Calu3 (cell line): ENCODE measurements at regions not wholly inside any gene's neighbourhood (a gene's known extent, or its start where the extent isn't known, plus 50 kb on each side); places are given as distances from the start of the nearest gene placed in this dataset.

ENCODE experiments used
- BruUV-seq: library from RNA; stranded (reverse); fragments of 400-500 nt; replicated peaks from 2 replicates; lab custom pipeline; 2021; lab: Mats Ljungman, UMichigan
- CTCF ChIA-PET: fragments of 300-600 bp; sonication (Branson Sonifier 250); formaldehyde crosslinking; loops from one replicate; lab custom pipeline; 2022; ENCODE audit warnings: antibody characterized with exemption; lab: Charles Lee
- DNase-seq: peaks from one replicate; pipeline ENCODE4 v3.0.0; 2022
- H3K27ac Mint-ChIP-seq: one replicate; pipeline ENCODE4 v1.8.0; 2022; ENCODE audit warnings: mixed read lengths; ENCODE audit not compliant: unreplicated experiment
- H3K27me3 Mint-ChIP-seq: one replicate; pipeline ENCODE4 v1.8.0; 2022; ENCODE audit warnings: mixed read lengths; ENCODE audit not compliant: unreplicated experiment
- H3K36me3 Mint-ChIP-seq: one replicate; pipeline ENCODE4 v1.8.0; 2022; ENCODE audit warnings: mild to moderate bottlenecking, moderate library complexity, mixed read lengths; ENCODE audit not compliant: insufficient read depth, unreplicated experiment
- H3K4me1 Mint-ChIP-seq: one replicate; pipeline ENCODE4 v1.8.0; 2022; ENCODE audit warnings: mild to moderate bottlenecking, low read depth, mixed read lengths; ENCODE audit not compliant: unreplicated experiment
- H3K4me3 Mint-ChIP-seq: one replicate; pipeline ENCODE4 v1.8.0; 2022; ENCODE audit warnings: mild to moderate bottlenecking, low read depth, moderate library complexity, mixed read lengths; ENCODE audit not compliant: unreplicated experiment
- H3K9me3 Mint-ChIP-seq: one replicate; pipeline ENCODE4 v1.8.0; 2022; ENCODE audit warnings: low read depth, mixed read lengths; ENCODE audit not compliant: unreplicated experiment
- CTCF ChIP-seq: fragments of 200-600 bp; IDR thresholded peaks from one replicate; pipeline ENCODE4 v1.8.0; 2022; ENCODE audit warnings: antibody characterized with exemption; ENCODE audit not compliant: unreplicated experiment
- intact Hi-C: fragments of 100-400 bp; cut with micrococcal nuclease; formaldehyde crosslinking; loops from one replicate; pipeline ENCODE4 v1.10.0; 2022; ENCODE audit not compliant: unreplicated experiment

GRCh38 chr7:9217204-9217603, 783.8 kb downstream of the NXPH1 start:
- Mint-ChIP-seq H3K27ac (no peak overlapping the region), H3K4me1 (no peaks in the 10 kb centered on the region), H3K4me3 (no peak overlapping the region), H3K9me3 (no peaks in the 10 kb centered on the region), H3K36me3 (no peaks in the 10 kb centered on the region), H3K27me3 (no peaks in the 10 kb centered on the region)
- CTCF ChIA-PET = no interaction called here
- BruUV-seq = no TSS peak
- TF ChIP-seq CTCF = no peak
- intact Hi-C loops = no loop called here
- no peak for DNase-seq

DNA sequence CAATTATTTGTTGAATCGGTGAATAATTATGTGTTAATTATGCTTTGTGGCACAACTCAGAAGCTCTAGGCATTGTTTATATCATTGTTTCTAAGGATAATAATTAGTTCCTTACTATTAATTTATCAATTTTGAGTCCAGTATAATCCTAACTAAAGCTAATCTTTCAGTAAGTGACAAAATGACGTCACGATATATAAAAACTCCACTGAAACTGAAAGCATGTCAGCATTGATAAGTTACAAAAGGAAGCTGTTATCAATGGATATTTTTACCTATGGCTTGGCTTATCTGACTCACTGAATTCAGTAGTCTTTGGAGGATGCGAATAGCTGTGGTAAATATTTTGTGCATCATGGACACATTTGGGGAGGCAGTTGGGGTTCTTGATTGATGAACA, 793.1 kb downstream of the NXPH1 start:
- H3K27me3 Mint-ChIP-seq = no peaks in the 10 kb centered on the region
- peaks cover 7% of the 10 kb centered on the region for H3K9me3 Mint-ChIP-seq
- H3K36me3 Mint-ChIP-seq = no peaks in the 10 kb centered on the region
- H3K27ac Mint-ChIP-seq = no peak overlapping the region
- no peak for TF ChIP-seq CTCF
- BruUV-seq = no TSS peak
- CTCF ChIA-PET = no interaction called here
- DNase-seq = no peak
- intact Hi-C loops = no loop called here
- H3K4me3 Mint-ChIP-seq = no peak overlapping the region
- no peaks in the 10 kb centered on the region for H3K4me1 Mint-ChIP-seq

- H3K27me3 Mint-ChIP-seq = no peaks in the 10 kb centered on the region
- no peak overlapping the region for H3K27ac Mint-ChIP-seq
- H3K9me3 Mint-ChIP-seq = no peaks in the 10 kb centered on the region
- H3K4me1 Mint-ChIP-seq = no peaks in the 10 kb centered on the region
- CTCF ChIA-PET = interaction anchor here (0.6 kb wide), 1 partner anchor 290 kb away, joined by 4 read pairs; no protein-coding TSS in a partner anchor
- intact Hi-C loops = no loop called here
- H3K4me3 Mint-ChIP-seq = no peak overlapping the region
- DNase-seq = no peak
- TF ChIP-seq CTCF = no peak
- BruUV-seq = no TSS peak
- H3K36me3 Mint-ChIP-seq = no peaks in the 10 kb centered on the region
Observed at GRCh38 chr7:9231630-9232121, 798.3 kb downstream of the NXPH1 start.

GRCh38 chr7:9240001-9240400, 806.6 kb downstream of the NXPH1 start:
- BruUV-seq = no TSS peak
- H3K27me3 Mint-ChIP-seq = no peaks in the 10 kb centered on the region
- H3K4me1 Mint-ChIP-seq = peaks cover 13% of the 10 kb centered on the region
- CTCF ChIA-PET = interaction anchor here (0.6 to 1.1 kb wide), 2 partner anchors 45 to 111 kb away, joined by 3 to 4 read pairs; no protein-coding TSS in a partner anchor
- intact Hi-C loops = no loop called here
- H3K36me3 Mint-ChIP-seq = no peaks in the 10 kb centered on the region
- H3K4me3 Mint-ChIP-seq = no peak overlapping the region
- no peak for TF ChIP-seq CTCF
- DNase-seq = no peak
- H3K9me3 Mint-ChIP-seq = peaks cover 6% of the 10 kb centered on the region
- no peak overlapping the region for H3K27ac Mint-ChIP-seq
